HG03575 (cell line): ENCODE measurements at regions not wholly inside any gene's neighbourhood (a gene's known extent, or its start where the extent isn't known, plus 50 kb on each side); places are given as distances from the start of the nearest gene placed in this dataset.
"Not testable (repeated sequence)": the region's sequence is repeated elsewhere in the genome, so short reads cannot be mapped to it uniquely, and the experiment has no call there.

ENCODE experiments used
- ATAC-seq: cut with Tn5 transposase; IDR thresholded peaks from one replicate; pipeline ENCODE4 v1.9.1; 2021; ENCODE audit not compliant: unreplicated experiment, insufficient number of reproducible peaks, low FRiP score; ENCODE audit errors: extremely low read depth

- not testable (repeated sequence) for ATAC-seq
Measured at GRCh38 chr2:89224803-89225202, 533.3 kb downstream of the RPIA start.

- ATAC-seq = not testable (repeated sequence)
Measured at GRCh38 chr2:89229979-89230378, 538.5 kb downstream of the RPIA start.

- not testable (repeated sequence) for ATAC-seq
Measured at GRCh38 chr2:89231241-89231640, 539.8 kb downstream of the RPIA start.

- ATAC-seq = not testable (repeated sequence)
Measured at GRCh38 chr2:89233931-89234330, 542.5 kb downstream of the RPIA start.

GRCh38 chr2:89234818-89235466 is 543.5 kb downstream of the RPIA start:
- not testable (repeated sequence) for ATAC-seq

GRCh38 chr2:89236832-89237450 is 545.5 kb downstream of the RPIA start:
- ATAC-seq = not testable (repeated sequence)

- not testable (repeated sequence) for ATAC-seq
Measured at GRCh38 chr2:89237783-89238182, 546.3 kb downstream of the RPIA start.

- peak; percentile 97 for ATAC-seq
Measured at GRCh38 chr2:89243114-89243700, 551.7 kb downstream of the RPIA start.

- ATAC-seq = not testable (repeated sequence)
Measured at GRCh38 chr2:89244407-89244806, 552.9 kb downstream of the RPIA start.

- ATAC-seq = not testable (repeated sequence)
Measured at GRCh38 chr2:89245478-89245877, 554.0 kb downstream of the RPIA start.

- ATAC-seq = not testable (repeated sequence)
Measured at GRCh38 chr2:89246027-89246426, 554.6 kb downstream of the RPIA start.

GRCh38 chr2:89246620-89247019 is 555.1 kb downstream of the RPIA start:
- ATAC-seq = not testable (repeated sequence)

GRCh38 chr2:89255013-89255412 is 563.5 kb downstream of the RPIA start:
- ATAC-seq = not testable (repeated sequence)

GRCh38 chr2:89273443-89273842 is 582.0 kb downstream of the RPIA start:
- not testable (repeated sequence) for ATAC-seq

GRCh38 chr2:89280536-89280935 is 589.1 kb downstream of the RPIA start:
- ATAC-seq = not testable (repeated sequence)

GRCh38 chr2:89286448-89287080 is 595.1 kb downstream of the RPIA start:
- ATAC-seq = not testable (repeated sequence)

- ATAC-seq = not testable (repeated sequence)
Measured at GRCh38 chr2:89287084-89287483, 595.6 kb downstream of the RPIA start.

GRCh38 chr2:89291717-89292298 is 600.3 kb downstream of the RPIA start:
- not testable (repeated sequence) for ATAC-seq

- ATAC-seq = not testable (repeated sequence)
Measured at GRCh38 chr2:89293399-89293798, 601.9 kb downstream of the RPIA start.
